H54 (cell line): ENCODE measurements at regions not wholly inside any gene's neighbourhood (a gene's known extent, or its start where the extent isn't known, plus 50 kb on each side); places are given as distances from the start of the nearest gene placed in this dataset.
"Not testable (repeated sequence)": the region's sequence is repeated elsewhere in the genome, so short reads cannot be mapped to it uniquely, and the experiment has no call there.

ENCODE experiments used
- DNase-seq: peaks from one replicate; pipeline ENCODE4 v3.0.0; 2011; ENCODE audit warnings: low spot score, mixed read lengths; ENCODE audit not compliant: insufficient read length
- FAIRE-seq: peaks from 3 replicates; lab custom pipeline; 2011; peaks lifted over from hg19 to GRCh38; lab: Jason Lieb, UNC
- POLR2A ChIP-seq: IDR thresholded peaks from 2 replicates; pipeline ENCODE4 v1.6.1; 2011; ENCODE audit warnings: low read depth, mild to moderate bottlenecking, low read length

- FAIRE-seq: no peak
- no peak for DNase-seq
- TF ChIP-seq POLR2A: no peak
These were observed 1007.8 kb downstream of the REEP3 start for GRCh38 chr10:64529003-64529350.

- TF ChIP-seq POLR2A: no peak
- no peak for FAIRE-seq
- no peak for DNase-seq
These were observed 1013.4 kb downstream of the REEP3 start for GRCh38 chr10:64534616-64535015.

- FAIRE-seq (no peak), DNase-seq (no peak)
- TF ChIP-seq POLR2A: no peak
These were observed 1014.1 kb downstream of the REEP3 start for GRCh38 chr10:64535131-64535867.

GRCh38 chr10:64537112-64537511 lies 1015.9 kb downstream of the REEP3 start:
- DNase-seq (no peak), FAIRE-seq (no peak)
- no peak for TF ChIP-seq POLR2A

GRCh38 chr10:64537928-64538327 lies 1016.7 kb downstream of the REEP3 start:
- TF ChIP-seq POLR2A: no peak
- DNase-seq (no peak), FAIRE-seq (no peak)

- TF ChIP-seq POLR2A: no peak
- no peak for FAIRE-seq
- DNase-seq: no peak
These were observed 1024.9 kb downstream of the REEP3 start for GRCh38 chr10:64546073-64546472.

- no peak for TF ChIP-seq POLR2A
- no peak for DNase-seq
- FAIRE-seq: no peak
These were observed 1026.0 kb downstream of the REEP3 start for GRCh38 chr10:64547168-64547567.

GRCh38 chr10:64555666-64556065 lies 1034.5 kb downstream of the REEP3 start:
- FAIRE-seq (no peak), DNase-seq (no peak)
- no peak for TF ChIP-seq POLR2A

- no peak for DNase-seq
- TF ChIP-seq POLR2A: no peak
- FAIRE-seq: no peak
These were observed 1037.1 kb downstream of the REEP3 start for GRCh38 chr10:64558094-64558835.

- DNase-seq (no peak), FAIRE-seq (no peak)
- no peak for TF ChIP-seq POLR2A
These were observed 1049.9 kb downstream of the REEP3 start for GRCh38 chr10:64571056-64571455.

- FAIRE-seq: no peak
- TF ChIP-seq POLR2A: no peak
- DNase-seq: no peak
These were observed 1052.6 kb downstream of the REEP3 start for GRCh38 chr10:64573623-64574325.

- DNase-seq (no peak), FAIRE-seq (no peak)
- no peak for TF ChIP-seq POLR2A
These were observed 1053.2 kb downstream of the REEP3 start for GRCh38 chr10:64574371-64574770.

GRCh38 chr10:64576497-64576896 lies 1055.3 kb downstream of the REEP3 start:
- no peak for TF ChIP-seq POLR2A
- no peak for FAIRE-seq
- no peak for DNase-seq

- not testable (repeated sequence) for DNase-seq, FAIRE-seq
These were observed 1057.6 kb downstream of the REEP3 start for GRCh38 chr10:64578757-64579156.
